Pancreas (tissue), 10 donors: ENCODE measurements at regions not wholly inside any gene's neighbourhood (a gene's known extent, or its start where the extent isn't known, plus 50 kb on each side); places are given as distances from the start of the nearest gene placed in this dataset.

Experiments used
- ATAC-seq, 4 donors: fragments of 200-7000 bp; cut with Tn5 transposase; one replicate each; pipeline versions ENCODE4 v1.8.0 to v1.9.1; 2020; ENCODE audit warnings: mild to moderate bottlenecking in 4 of 4, moderate library complexity in 4 of 4
- DNase-seq, 6 donors: peaks; one replicate each; pipeline ENCODE4 v3.0.0-alpha.2; 2020
- FAIRE-seq: peaks from 2 replicates; lab custom pipeline; 2012; peaks lifted over from hg19 to GRCh38; lab: Jason Lieb, UNC
- H3K27ac ChIP-seq, 4 donors: fragments of 200-600 bp; sonication (generic); 1 replicate in 3 of 4; 2 replicates in 1 of 4; pipeline versions ENCODE4 v1.5.0 to v1.8.0; 2020
- H3K27me3 ChIP-seq, 4 donors: fragments of 200-600 bp; one replicate each; pipeline ENCODE4 v1.8.0; 2021
- H3K36me3 ChIP-seq, 3 donors: fragments of 200-600 bp; sonication (generic) in 1 of 3; one replicate each; pipeline versions ENCODE4 v1.5.0 to v1.8.0; 2020 to 2021
- H3K4me1 ChIP-seq, 3 donors: fragments of 200-600 bp; one replicate each; pipeline ENCODE4 v1.8.0; 2021
- H3K4me3 ChIP-seq, 4 donors: fragments of 200-600 bp; sonication (generic) in 2 of 4; one replicate each; pipeline versions ENCODE4 v1.5.0 to v1.8.0; 2020 to 2021
- H3K9me3 ChIP-seq, 4 donors: fragments of 200-600 bp; one replicate each; pipeline ENCODE4 v1.8.0; 2021
- CTCF ChIP-seq, 4 donors: fragments of 200-600 bp; sonication (generic) in 3 of 4; IDR thresholded peaks; one replicate each; pipeline versions ENCODE4 v1.5.0 to v1.8.0; 2021; ENCODE audit warnings: antibody characterized with exemption in 4 of 4
- WGBS, 2 donors: extraction: QIAGEN DNeasy Blood & Tissue Kit; methylation state at CpG; one replicate each; pipeline ENCODE4 v1.1.7; 2013; 5-methylcytosine and 5-hydroxymethylcytosine counted together
- intact Hi-C, 3 donors: fragments of 100-400 bp; cut with DNase I; formaldehyde crosslinking; loops; one replicate each; pipeline versions ENCODE4 v1.11.1 to v1.14.2; 2022
- donor health status: healthy with polysubstance abuse.
- donor health status: DM: no; HTN: no; CAD: no; lungs with moderate emphysema.
- donor health status: DM: no; HTN: no; CAD: no.
- donor health status: control.
- donor health status: control.
- donor health status: Bipolar disorder and iron deficiency.
- donor health status: DM: yes; HTN: yes; CAD: no.
- donor health status: DM: no; HTN: no; CAD: no.
- donor health status: DM: no; HTN: no; CAD: no.
- donor health status: DM: yes; HTN: yes; CAD: no.

GRCh38 chr5:142473038-142473437 is 148.2 kb upstream of the SPRY4 start:
- no peak for DNase-seq
- no peaks in the 10 kb centered on the region for H3K36me3 ChIP-seq
- no peak overlapping the region for H3K27ac ChIP-seq
- H3K4me1 ChIP-seq, result no peaks in the 10 kb centered on the region
- intact Hi-C loops, result no loop called here
- no peaks in the 10 kb centered on the region for H3K9me3 ChIP-seq
- no peak for TF ChIP-seq CTCF (IDR thresholded peaks at IDR 0.05)
- no peak overlapping the region for H3K4me3 ChIP-seq
- no peak for FAIRE-seq
- H3K27me3 ChIP-seq, result no peaks in the 10 kb centered on the region
- no peak for ATAC-seq

GRCh38 chr5:142472306-142472951 is 147.6 kb upstream of the SPRY4 start:
- Histone ChIP-seq H3K36me3 (no peaks in the 10 kb centered on the region), H3K9me3 (no peaks in the 10 kb centered on the region), H3K4me1 (no peaks in the 10 kb centered on the region), H3K27me3 (no peaks in the 10 kb centered on the region), H3K27ac (no peak overlapping the region), H3K4me3 (no peak overlapping the region)
- WGBS, 2 donors, result 75 to 80% methylated on average over 7 of the region's 7 CpGs
- FAIRE-seq, result no peak
- ATAC-seq, result no peak
- intact Hi-C loops, result no loop called here
- TF ChIP-seq CTCF (IDR thresholded peaks at IDR 0.05), result no peak
- no peak for DNase-seq

GRCh38 chr5:142466195-142466971 is 141.6 kb upstream of the SPRY4 start:
- DNase-seq, result no peak
- WGBS, 2 donors, result 60 to 74% methylated on average over 7 of the region's 7 CpGs
- intact Hi-C loops, result no loop called here

GRCh38 chr5:142465476-142465875 is 140.7 kb upstream of the SPRY4 start:
- H3K27ac ChIP-seq, result no peak overlapping the region
- TF ChIP-seq CTCF (IDR thresholded peaks at IDR 0.05), result no peak
- DNase-seq (no peak), ATAC-seq (no peak), FAIRE-seq (no peak)
- 50 to 70% methylated on average over 1 of the region's 1 CpG for WGBS, 2 donors
- no peaks in the 10 kb centered on the region for H3K27me3 ChIP-seq
- no peaks in the 10 kb centered on the region for H3K9me3 ChIP-seq
- H3K4me1 ChIP-seq, result no peaks in the 10 kb centered on the region
- intact Hi-C loops, result no loop called here
- no peak overlapping the region for H3K4me3 ChIP-seq
- no peaks in the 10 kb centered on the region for H3K36me3 ChIP-seq

More at GRCh38 chr5:142466195-142466971, 141.6 kb upstream of the SPRY4 start:
- H3K4me1 ChIP-seq, result no peaks in the 10 kb centered on the region
- H3K36me3 ChIP-seq, result no peaks in the 10 kb centered on the region
- H3K27me3 ChIP-seq, result no peaks in the 10 kb centered on the region
- ATAC-seq, result no peak
- H3K4me3 ChIP-seq, result no peak overlapping the region
- no peak for FAIRE-seq
- no peak overlapping the region for H3K27ac ChIP-seq
- H3K9me3 ChIP-seq, result no peaks in the 10 kb centered on the region
- no peak for TF ChIP-seq CTCF (IDR thresholded peaks at IDR 0.05)

- no peak for TF ChIP-seq CTCF (IDR thresholded peaks at IDR 0.05)
- 54 to 55% methylated on average over 2 of the region's 2 CpGs for WGBS, 2 donors
- no peak for ATAC-seq
These were observed 139.1 kb upstream of the SPRY4 start for GRCh38 chr5:142463904-142464303.

More at GRCh38 chr5:142463904-142464303, 139.1 kb upstream of the SPRY4 start:
- Histone ChIP-seq H3K9me3 (no peaks in the 10 kb centered on the region), H3K36me3 (no peaks in the 10 kb centered on the region), H3K4me1 (no peaks in the 10 kb centered on the region), H3K27me3 (no peaks in the 10 kb centered on the region), H3K4me3 (no peak overlapping the region), H3K27ac (no peak overlapping the region)
- intact Hi-C loops, result no loop called here
- DNase-seq (no peak), FAIRE-seq (no peak)
